IMR-90 (cell line): ENCODE measurements at regions not wholly inside any gene's neighbourhood (a gene's known extent, or its start where the extent isn't known, plus 50 kb on each side); places are given as distances from the start of the nearest gene placed in this dataset.

Experiments used
- ATAC-seq: fragments of 200-7000 bp; cut with Tn5 transposase; 2 replicates; pipeline ENCODE4 v1.9.1; 2020; ENCODE audit warnings: low read depth, mild to moderate bottlenecking, moderate library complexity
- BruUV-seq: library from RNA; stranded (reverse); fragments of 400-500 nt; replicated peaks from 2 replicates; lab custom pipeline; 2021; lab: Mats Ljungman, UMichigan
- CTCF ChIA-PET: fragments of 300-600 bp; formaldehyde crosslinking; extraction: SDS; loops from one replicate; lab custom pipeline; 2021; ENCODE audit warnings: antibody characterized with exemption; lab: Yijun Ruan, JAX
- POLR2A ChIA-PET: fragments of 300-600 bp; sonication (Branson Sonifier 250); formaldehyde crosslinking; loops from one replicate; lab custom pipeline; 2022; ENCODE audit warnings: antibody characterized with exemption; ENCODE audit not compliant: unreplicated experiment; lab: Charles Lee
- DNase-seq: peaks from one replicate; pipeline ENCODE4 v3.0.0; 2013
- H2AFZ ChIP-seq: replicated peaks from 2 replicates; pipeline ENCODE3; 2013; ENCODE audit warnings: low read length, mild to moderate bottlenecking; ENCODE audit not compliant: poor library complexity
- H2AK5ac ChIP-seq: 2 replicates; pipeline ENCODE4 v1.6.1; 2013; ENCODE audit warnings: low read depth, low read length, inconsistent platforms
- H2AK9ac ChIP-seq: replicated peaks from 2 replicates; pipeline ENCODE3; 2013; ENCODE audit warnings: mild to moderate bottlenecking, low read depth, low read length, moderate library complexity; ENCODE audit not compliant: poor library complexity
- H2BK120ac ChIP-seq: 2 replicates; pipeline ENCODE4 v1.6.1; 2013; ENCODE audit warnings: low read depth, low read length, inconsistent platforms
- H2BK15ac ChIP-seq: 3 replicates; pipeline ENCODE4 v1.6.1; 2013; ENCODE audit warnings: low read depth, low read length, inconsistent platforms
- H2BK20ac ChIP-seq: 2 replicates; pipeline ENCODE4 v1.6.1; 2013; ENCODE audit warnings: low read depth, mild to moderate bottlenecking, inconsistent platforms, low read length, moderate library complexity
- H2BK5ac ChIP-seq: 2 replicates; pipeline ENCODE4 v1.6.1; 2013; ENCODE audit warnings: mild to moderate bottlenecking, low read depth, low read length, inconsistent platforms; ENCODE audit not compliant: poor library complexity, severe bottlenecking
- H3K14ac ChIP-seq: replicated peaks from 2 replicates; pipeline ENCODE4 v1.6.1; 2013; ENCODE audit warnings: low read depth, low read length, inconsistent platforms
- H3K18ac ChIP-seq: 2 replicates; pipeline ENCODE4 v1.6.1; 2013; ENCODE audit warnings: low read depth, low read length, control low read depth
- H3K23ac ChIP-seq: 2 replicates; pipeline ENCODE4 v1.6.1; 2013; ENCODE audit warnings: low read depth, low read length, inconsistent platforms
- H3K27ac ChIP-seq: 2 replicates; pipeline ENCODE4 v1.5.1; 2013; ENCODE audit warnings: mild to moderate bottlenecking, control low read depth, low read length; ENCODE audit not compliant: insufficient read depth
- H3K27me3 ChIP-seq: 2 replicates; pipeline ENCODE4 v1.6.1; 2013; ENCODE audit warnings: low read length; ENCODE audit not compliant: control insufficient read depth, insufficient read depth
- H3K36me3 ChIP-seq: 2 replicates; pipeline ENCODE4 v1.6.1; 2013; ENCODE audit warnings: low read length, mixed read lengths; ENCODE audit not compliant: control insufficient read depth, insufficient read depth
- H3K4ac ChIP-seq: 2 replicates; pipeline ENCODE4 v1.6.1; 2013; ENCODE audit warnings: low read depth, low read length, inconsistent platforms
- H3K4me1 ChIP-seq: 2 replicates; pipeline ENCODE4 v1.6.1; 2013; ENCODE audit warnings: low read length, mixed read lengths; ENCODE audit not compliant: control insufficient read depth, insufficient read depth
- H3K4me2 ChIP-seq: 2 replicates; pipeline ENCODE4 v1.6.1; 2013; ENCODE audit warnings: low read depth, mild to moderate bottlenecking, control low read depth, low read length, moderate library complexity
- H3K4me3 ChIP-seq: 2 replicates; pipeline ENCODE4 v1.5.1; 2013; ENCODE audit warnings: low read depth, mild to moderate bottlenecking, control low read depth, low read length, moderate library complexity; ENCODE audit not compliant: insufficient read depth
- H3K56ac ChIP-seq: 2 replicates; pipeline ENCODE4 v1.6.1; 2013; ENCODE audit warnings: low read length, inconsistent platforms; ENCODE audit not compliant: insufficient read depth; ENCODE audit errors: extremely low read depth
- H3K79me1 ChIP-seq, 2 experiments: 2 replicates each; pipeline ENCODE4 v1.6.1; 2013; ENCODE audit warnings: low read length in 2 of 2, inconsistent platforms in 1 of 2, low read depth in 1 of 2
- H3K9ac ChIP-seq: 2 replicates; pipeline ENCODE4 v1.6.1; 2013; ENCODE audit warnings: low read depth, low read length, control low read depth
- H3K9me1 ChIP-seq: 2 replicates; pipeline ENCODE4 v1.6.1; 2013; ENCODE audit warnings: low read length, inconsistent platforms; ENCODE audit not compliant: insufficient read depth
- H3K9me3 ChIP-seq: 2 replicates; pipeline ENCODE4 v1.6.1; 2013; ENCODE audit warnings: low read length; ENCODE audit not compliant: control insufficient read depth, insufficient read depth
- H4K20me1 ChIP-seq: 2 replicates; pipeline ENCODE4 v1.6.1; 2013; ENCODE audit warnings: low read length, inconsistent platforms; ENCODE audit not compliant: insufficient read depth
- H4K5ac ChIP-seq: 2 replicates; pipeline ENCODE4 v1.6.1; 2013; ENCODE audit warnings: mild to moderate bottlenecking, low read depth, low read length, control low read depth
- H4K8ac ChIP-seq, 2 experiments: 2 replicates each; pipeline ENCODE4 v1.6.1; 2013; ENCODE audit warnings: low read depth in 2 of 2, low read length in 2 of 2, control low read depth in 1 of 2, inconsistent platforms in 1 of 2
- H4K91ac ChIP-seq: 2 replicates; pipeline ENCODE4 v1.6.1; 2013; ENCODE audit warnings: low read depth, low read length, inconsistent platforms; ENCODE audit not compliant: insufficient read depth
- BHLHE40 ChIP-seq: fragments of 150-350 bp; IDR thresholded peaks from 2 replicates; pipeline ENCODE4 v1.6.1; 2016; ENCODE audit warnings: mild to moderate bottlenecking, low read depth, low read length
- FOS ChIP-seq: fragments of 150-350 bp; IDR thresholded peaks from 2 replicates; pipeline ENCODE4 v1.6.1; 2016; ENCODE audit warnings: low read depth, low read length
- MAFK ChIP-seq: IDR thresholded peaks from 2 replicates; pipeline ENCODE4 v1.6.1; 2012; ENCODE audit warnings: low read depth, low read length, improper control_type of control experiment
- POLR2A ChIP-seq: IDR thresholded peaks from 2 replicates; pipeline ENCODE4 v1.6.1; 2012; ENCODE audit warnings: mild to moderate bottlenecking, low read depth, low read length
- RAD21 ChIP-seq: IDR thresholded peaks from 2 replicates; pipeline ENCODE4 v1.6.1; 2012; ENCODE audit warnings: low read length, improper control_type of control experiment
- RCOR1 ChIP-seq: IDR thresholded peaks from 2 replicates; pipeline ENCODE4 v1.6.1; 2012; ENCODE audit warnings: mild to moderate bottlenecking, low read length, improper control_type of control experiment; ENCODE audit not compliant: insufficient replicate concordance
- SMC3 ChIP-seq: fragments of 150-350 bp; IDR thresholded peaks from 2 replicates; pipeline ENCODE4 v1.6.1; 2016; ENCODE audit warnings: low read depth, mild to moderate bottlenecking, antibody characterized with exemption, low read length, moderate library complexity
- WGBS, 2 experiments: methylation state at CpG; one replicate each; pipeline versions ENCODE4 v1.1.5 to v1.1.7; 2013; ENCODE audit warnings: missing lambda C conversion rate in 2 of 2; ENCODE audit not compliant: insufficient read length in 1 of 2; ENCODE audit errors: extremely low coverage in 2 of 2; 5-methylcytosine and 5-hydroxymethylcytosine counted together
- dilution Hi-C: fragments of 300-500 bp; cut with HindIII; formaldehyde crosslinking; loops from one replicate; pipeline ENCODE4 v1.14.3; 2018; ENCODE audit warnings: low sequenced_read_pairs; ENCODE audit not compliant: unreplicated experiment
- in situ Hi-C: fragments of 300-500 bp; cut with MboI; formaldehyde crosslinking; loops from 3 replicates; pipeline ENCODE4 v1.14.3; 2019; ENCODE audit warnings: low sequenced_read_pairs, inconsistent platforms, mixed read lengths
- intact Hi-C: fragments of 100-400 bp; cut with micrococcal nuclease; formaldehyde crosslinking; loops from 2 replicates; pipeline ENCODE4 v1.10.0; 2022

DNA sequence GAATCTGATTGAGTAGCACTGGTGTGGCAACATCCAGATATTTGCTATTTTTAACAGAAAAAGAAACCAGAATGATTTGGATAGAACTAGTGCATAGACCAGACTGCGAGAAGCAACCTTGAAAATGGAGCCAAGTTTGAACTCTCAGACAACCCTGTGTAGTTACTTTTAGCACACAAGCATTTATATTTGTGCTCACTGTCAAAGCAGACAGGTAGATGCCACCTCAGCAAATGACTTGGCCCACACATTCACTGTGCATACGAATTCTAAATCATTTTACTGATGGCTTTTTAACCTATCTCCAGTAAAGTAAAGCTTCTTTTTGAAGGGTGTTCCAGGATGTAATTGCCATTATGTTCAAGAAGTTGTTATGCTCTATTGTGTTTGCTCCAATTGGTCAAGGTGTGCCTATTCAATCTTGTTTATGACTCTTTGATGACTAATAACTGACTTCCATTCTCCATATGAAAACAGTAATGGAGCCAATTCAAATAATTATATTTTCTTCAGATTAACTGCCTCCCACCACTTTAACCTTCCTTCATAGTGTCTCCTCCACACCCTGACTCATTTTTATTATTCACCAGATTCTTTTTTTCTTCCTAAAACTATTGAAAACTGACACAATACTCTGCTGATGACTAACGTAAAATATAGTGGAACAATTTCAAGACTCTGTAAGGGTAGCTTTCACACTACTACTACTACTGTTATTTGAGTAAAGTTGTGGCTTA lies 138.5 kb downstream of the CCER1 start:
- Histone ChIP-seq H3K18ac (no peak overlapping the region), H3K4ac (no peak overlapping the region), H3K56ac (no peak overlapping the region), H4K91ac (no peak overlapping the region), H3K9ac (no peak overlapping the region), H2BK15ac (no peak overlapping the region), H3K36me3 (no peaks in the 10 kb centered on the region), H2BK120ac (no peak overlapping the region), H3K4me3 (no peak overlapping the region), H4K20me1 (no peaks in the 10 kb centered on the region), H3K9me1 (no peaks in the 10 kb centered on the region), H3K23ac (no peak overlapping the region), H4K5ac (no peak overlapping the region), H3K14ac (no peak overlapping the region), H4K8ac (no peak overlapping the region), H3K4me2 (no peak overlapping the region), H2BK5ac (no peak overlapping the region), H2AFZ (no peak overlapping the region), H3K9me3 (no peaks in the 10 kb centered on the region), H3K27me3 (no peaks in the 10 kb centered on the region), H3K79me1 (no peaks in the 10 kb centered on the region), H3K4me1 (no peaks in the 10 kb centered on the region), H2AK9ac (no peak overlapping the region), H3K27ac (no peak overlapping the region), H2AK5ac (no peak overlapping the region), H2BK20ac (no peak overlapping the region)
- no TSS peak for BruUV-seq
- ChIA-PET CTCF (no interaction called here), POLR2A (no interaction called here)
- intact Hi-C loops (no loop called here), in situ Hi-C loops (no loop called here), dilution Hi-C loops (no loop called here)
- DNase-seq = peak; percentile 17
- WGBS, 2 experiments = no CpG with 5 or more reads among the region's 3 CpGs
- no peak for TF ChIP-seq BHLHE40
- TF ChIP-seq FOS = no peak
- no peak for TF ChIP-seq RAD21
- no peak for TF ChIP-seq POLR2A
- TF ChIP-seq MAFK = no peak
- no peak for TF ChIP-seq RCOR1
- TF ChIP-seq SMC3 = no peak
- ATAC-seq = no peak
